B cell (primary cell): ENCODE measurements at regions not wholly inside any gene's neighbourhood (a gene's known extent, or its start where the extent isn't known, plus 50 kb on each side); places are given as distances from the start of the nearest gene placed in this dataset.

Experiments used
- ATAC-seq: fragments of 200-7000 bp; cut with Tn5 transposase; one replicate; pipeline ENCODE4 v1.10.0; 2021; ENCODE audit warnings: low read depth, mild to moderate bottlenecking, moderate number of reproducible peaks, moderate library complexity
- CTCF ChIA-PET: fragments of 350-600 bp; sonication (Branson Sonifier 250); formaldehyde crosslinking; loops from one replicate; lab custom pipeline; 2021; ENCODE audit warnings: antibody characterized with exemption, inconsistent platforms; lab: Charles Lee
- POLR2A ChIA-PET: fragments of 350-600 bp; sonication (Branson Sonifier 250); formaldehyde crosslinking; loops from one replicate; lab custom pipeline; 2021; ENCODE audit warnings: antibody characterized with exemption; lab: Charles Lee
- DNase-seq: peaks from one replicate; pipeline ENCODE4 v3.0.0; 2013
- H2AFZ ChIP-seq: 2 replicates; pipeline ENCODE4 v1.6.1; 2012; ENCODE audit warnings: mild to moderate bottlenecking, low read depth, low read length; ENCODE audit not compliant: insufficient read depth, poor library complexity, severe bottlenecking
- H3K27ac ChIP-seq, 2 donors: 1 replicate in 1 of 2; 2 replicates in 1 of 2; pipeline ENCODE4 v1.5.1; 2012 to 2013; ENCODE audit warnings: low read length in 2 of 2, mild to moderate bottlenecking in 2 of 2, moderate library complexity in 1 of 2
- H3K27me3 ChIP-seq, 4 experiments: fragments of 200-600 bp in 1 of 4; sonication (generic) in 1 of 4; replicated peaks in 1 of 4; 1 replicate in 2 of 4; 2 replicates in 2 of 4; pipeline versions ENCODE4 v1.6.1 to v1.7.0; 2013 to 2016; ENCODE audit warnings: low read length in 3 of 4, mild to moderate bottlenecking in 2 of 4, mixed read lengths in 1 of 4, moderate library complexity in 1 of 4; ENCODE audit not compliant: insufficient read depth in 4 of 4, control insufficient read depth in 3 of 4; ENCODE audit errors: control extremely low read depth in 1 of 4
- H3K36me3 ChIP-seq, 2 experiments: replicated peaks in 1 of 2; 1 replicate in 1 of 2; 2 replicates in 1 of 2; pipeline versions ENCODE4 v1.6.1 to v1.7.1; 2013; ENCODE audit warnings: low read length in 1 of 2; ENCODE audit not compliant: insufficient read depth in 2 of 2, control insufficient read depth in 1 of 2; ENCODE audit errors: control extremely low read depth in 1 of 2, extremely low read depth in 1 of 2
- H3K4me1 ChIP-seq, 2 donors: fragments of 200-600 bp in 1 of 2; sonication (generic) in 1 of 2; 1 replicate in 1 of 2; 2 replicates in 1 of 2; pipeline versions ENCODE4 v1.5.1 to v1.6.1; 2013 to 2017; ENCODE audit warnings: low read length in 2 of 2; ENCODE audit not compliant: control insufficient read depth in 2 of 2, insufficient read depth in 2 of 2
- H3K4me2 ChIP-seq: replicated peaks from 2 replicates; pipeline ENCODE3; 2012; ENCODE audit warnings: mild to moderate bottlenecking, low read depth, low read length; ENCODE audit not compliant: poor library complexity, severe bottlenecking
- H3K4me3 ChIP-seq, 5 experiments: fragments of 200-600 bp in 1 of 5; sonication (generic) in 1 of 5; 1 replicate in 3 of 5; 2 replicates in 2 of 5; pipeline versions ENCODE4 v1.5.1 to v1.7.0; 2011 to 2016; ENCODE audit warnings: low read length in 4 of 5, mild to moderate bottlenecking in 4 of 5, low read depth in 2 of 5, control low read depth in 1 of 5, moderate library complexity in 1 of 5; ENCODE audit not compliant: insufficient read depth in 1 of 5; ENCODE audit errors: control extremely low read depth in 1 of 5, extremely low read depth in 1 of 5
- H3K79me2 ChIP-seq: fragments of 200-600 bp; sonication (generic); one replicate; pipeline ENCODE4 v1.6.0; 2016; ENCODE audit warnings: low read length; ENCODE audit not compliant: control insufficient read depth, insufficient read depth
- H3K9ac ChIP-seq: fragments of 200-600 bp; sonication (generic); 2 replicates; pipeline ENCODE4 v1.6.1; 2017; ENCODE audit warnings: mild to moderate bottlenecking, low read length, moderate library complexity
- H3K9me3 ChIP-seq, 3 donors: one replicate each; pipeline versions ENCODE4 v1.6.1 to v1.7.1; 2013; ENCODE audit warnings: low read length in 2 of 3; ENCODE audit not compliant: control insufficient read depth in 2 of 3, insufficient read depth in 1 of 3; ENCODE audit errors: control extremely low read depth in 1 of 3
- H4K20me1 ChIP-seq: 2 replicates; pipeline ENCODE4 v1.6.0; 2012; ENCODE audit warnings: mild to moderate bottlenecking, low read length; ENCODE audit not compliant: insufficient read depth, control insufficient read depth, poor library complexity, severe bottlenecking
- H3K27ac Mint-ChIP-seq: one replicate; pipeline ENCODE4 v1.8.0; 2021; ENCODE audit warnings: mixed read lengths
- H3K27me3 Mint-ChIP-seq: one replicate; pipeline ENCODE4 v1.8.0; 2021; ENCODE audit warnings: mixed read lengths
- H3K4me1 Mint-ChIP-seq: one replicate; pipeline ENCODE4 v1.8.0; 2021; ENCODE audit warnings: mixed read lengths
- H3K4me3 Mint-ChIP-seq: one replicate; pipeline ENCODE4 v1.8.0; 2021; ENCODE audit warnings: mixed read lengths
- H3K9me3 Mint-ChIP-seq: one replicate; pipeline ENCODE4 v1.8.0; 2022; ENCODE audit warnings: mixed read lengths; ENCODE audit not compliant: insufficient read depth
- CTCF ChIP-seq: fragments of 200-600 bp; IDR thresholded peaks from one replicate; pipeline ENCODE4 v1.8.0; 2022; ENCODE audit warnings: antibody characterized with exemption, mild to moderate bottlenecking
- EZH2 ChIP-seq: IDR thresholded peaks from 2 replicates; pipeline ENCODE4 v1.6.1; 2012; ENCODE audit warnings: borderline replicate concordance, low read depth, mild to moderate bottlenecking, moderate library complexity, low read length; ENCODE audit not compliant: insufficient read depth, poor library complexity, severe bottlenecking
- WGBS: methylation state at CpG from one replicate; pipeline ENCODE4 v1.1.5; 2013; ENCODE audit warnings: missing lambda C conversion rate; ENCODE audit not compliant: insufficient coverage; 5-methylcytosine and 5-hydroxymethylcytosine counted together
- intact Hi-C: fragments of 100-400 bp; cut with micrococcal nuclease; formaldehyde crosslinking; loops from one replicate; pipeline ENCODE4 v1.10.0; 2022

DNA sequence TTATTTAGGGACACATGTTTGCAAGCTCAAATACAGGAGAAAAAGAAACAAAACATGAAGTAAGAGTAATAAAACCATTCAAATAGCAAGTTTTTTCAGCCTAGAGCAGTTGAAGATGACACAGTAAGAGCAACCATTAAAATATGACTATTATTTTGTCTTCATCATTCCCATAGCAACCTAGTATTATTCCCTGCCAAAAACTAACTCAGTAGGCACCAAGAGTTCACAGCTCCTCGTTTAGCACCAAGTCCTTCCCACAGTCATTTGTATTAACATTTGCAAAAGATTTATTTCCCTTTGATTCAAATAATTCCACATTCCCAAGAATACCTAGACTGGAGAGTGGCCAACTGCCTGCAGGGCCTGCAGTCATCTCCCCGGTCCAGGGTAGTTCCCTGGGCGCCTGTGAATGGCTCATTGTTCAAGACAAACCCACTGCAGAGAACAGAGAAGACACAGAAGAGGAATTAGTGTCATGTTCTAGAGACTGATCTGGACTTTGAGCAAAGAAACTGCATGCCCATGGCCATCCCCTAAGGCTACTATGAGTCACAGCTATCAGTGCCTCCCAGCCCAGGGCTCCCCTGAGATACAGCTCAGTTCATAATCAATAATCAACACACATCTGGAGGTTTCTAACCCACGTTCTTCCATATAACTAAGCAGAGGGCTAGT lies 139.1 kb upstream of the MAP3K1 start:
- H3K4me3 Mint-ChIP-seq, result no peak overlapping the region
- DNase-seq, result no peak
- no peaks in the 10 kb centered on the region for H3K9me3 Mint-ChIP-seq
- intact Hi-C loops, result loop anchor here (10.0 kb wide), 1 partner anchor 499 kb away; the partner anchor contains the start of gene GPBP1
- Histone ChIP-seq H3K9me3 (no peaks in the 10 kb centered on the region), H3K36me3 (no peaks in the 10 kb centered on the region), H3K4me1 (peaks cover 24 to 25% of the 10 kb centered on the region in 2 donors), H3K4me3 (no peak overlapping the region), H2AFZ (no peak overlapping the region), H3K27me3 (no peaks in the 10 kb centered on the region), H3K9ac (no peak overlapping the region), H3K79me2 (peaks cover 4% of the 10 kb centered on the region), H4K20me1 (no peaks in the 10 kb centered on the region), H3K4me2 (no peak overlapping the region), H3K27ac (no peak overlapping the region)
- H3K4me1 Mint-ChIP-seq, result peaks cover 52% of the 10 kb centered on the region
- H3K27me3 Mint-ChIP-seq, result no peaks in the 10 kb centered on the region
- ChIA-PET POLR2A (no interaction called here), CTCF (interaction anchor here (0.9 kb wide), 1 partner anchor 161 kb away, joined by 3 read pairs; no protein-coding TSS in a partner anchor)
- H3K27ac Mint-ChIP-seq, result peak overlapping the region; percentile 66
- WGBS, result 87% methylated on average over 4 of the region's 4 CpGs
- no peak for ATAC-seq
- TF ChIP-seq CTCF (no peak), EZH2 (no peak)

DNA sequence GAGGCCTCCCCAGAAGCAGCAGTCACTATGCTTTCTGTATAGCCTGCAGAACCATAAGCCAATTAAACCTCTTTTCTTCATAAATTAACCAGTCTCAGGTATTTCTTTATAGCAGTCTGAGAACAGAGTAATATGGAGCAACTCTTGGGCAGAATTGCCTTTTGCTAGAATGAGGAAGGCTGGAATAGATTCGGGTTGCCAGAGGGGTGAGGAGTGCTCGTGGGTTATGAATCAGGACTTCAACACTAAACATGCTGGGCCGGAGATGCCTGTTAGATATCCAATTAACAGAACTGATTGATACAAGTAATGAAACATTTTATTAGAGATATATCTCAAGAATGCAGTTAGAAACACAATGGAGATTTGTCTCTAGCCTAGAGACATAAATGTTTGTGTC lies 140.9 kb upstream of the MAP3K1 start:
- ATAC-seq, result no peak
- CTCF ChIA-PET, result no interaction called here
- H3K36me3 ChIP-seq, result no peaks in the 10 kb centered on the region
- TF ChIP-seq EZH2 (no peak), CTCF (no peak)
- no peaks in the 10 kb centered on the region for H3K27me3 Mint-ChIP-seq
- peaks cover 4% of the 10 kb centered on the region for H3K79me2 ChIP-seq
- H3K4me3 ChIP-seq, result no peak overlapping the region
- H2AFZ ChIP-seq, result peak overlapping the region; percentile 9
- no peaks in the 10 kb centered on the region for H3K27me3 ChIP-seq
- intact Hi-C loops, result loop anchor here (10.0 kb wide), 1 partner anchor 500 kb away; the partner anchor contains the start of gene GPBP1
- POLR2A ChIA-PET, result no interaction called here
- no peaks in the 10 kb centered on the region for H3K9me3 Mint-ChIP-seq
- no peak overlapping the region for H3K27ac ChIP-seq
- H3K9me3 ChIP-seq, result no peaks in the 10 kb centered on the region
- peak overlapping the region; percentile 33 for H3K27ac Mint-ChIP-seq
- no CpG with 5 or more reads among the region's 3 CpGs for WGBS
- DNase-seq, result no peak
- no peak overlapping the region for H3K4me3 Mint-ChIP-seq
- H3K4me2 ChIP-seq, result no peak overlapping the region
- H3K4me1 Mint-ChIP-seq, result peaks cover 61% of the 10 kb centered on the region
- H3K4me1 ChIP-seq, result peaks cover 42% of the 10 kb centered on the region in 2 donors
- no peaks in the 10 kb centered on the region for H4K20me1 ChIP-seq
- H3K9ac ChIP-seq, result no peak overlapping the region
